Anterior cingulate cortex (tissue), 58 donors: ENCODE measurements at regions not wholly inside any gene's neighbourhood (a gene's known extent, or its start where the extent isn't known, plus 50 kb on each side); places are given as distances from the start of the nearest gene placed in this dataset.
"Not testable (repeated sequence)": the region's sequence is repeated elsewhere in the genome, so short reads cannot be mapped to it uniquely, and the experiment has no call there.

Experiments
- DNase-seq, 58 donors: peaks; one replicate each; lab custom pipeline; 2025; lab: John Stamatoyannopoulos, UW

- no peak for DNase-seq
These were observed 96.2 kb upstream of the KLHL13 start for GRCh38 chrX:118212817-118213183.

- no peak for DNase-seq
These were observed 98.7 kb upstream of the KLHL13 start for GRCh38 chrX:118215346-118215745.

- DNase-seq: no peak
These were observed 99.5 kb upstream of the KLHL13 start for GRCh38 chrX:118216087-118216486.

GRCh38 chrX:118216509-118216908 is 99.9 kb upstream of the KLHL13 start:
- peak in 1 of 58 donors; percentile 0 for DNase-seq

- DNase-seq: no peak
These were observed 101.5 kb upstream of the KLHL13 start for GRCh38 chrX:118218079-118218478.

GRCh38 chrX:118218940-118219339 is 102.3 kb upstream of the KLHL13 start:
- DNase-seq: no peak

GRCh38 chrX:118219866-118220265 is 103.3 kb upstream of the KLHL13 start:
- no peak for DNase-seq

GRCh38 chrX:118220509-118220908 is 103.9 kb upstream of the KLHL13 start:
- no peak for DNase-seq

GRCh38 chrX:118221270-118221669 is 104.7 kb upstream of the KLHL13 start:
- no peak for DNase-seq

- DNase-seq: no peak
These were observed 105.1 kb upstream of the KLHL13 start for GRCh38 chrX:118221733-118222132.

GRCh38 chrX:118222421-118222820 is 105.8 kb upstream of the KLHL13 start:
- no peak for DNase-seq

GRCh38 chrX:118225711-118226428 is 109.3 kb upstream of the KLHL13 start:
- DNase-seq: no peak

GRCh38 chrX:118228041-118228440 is 111.4 kb upstream of the KLHL13 start:
- DNase-seq: no peak

- DNase-seq: no peak
These were observed 111.8 kb upstream of the KLHL13 start for GRCh38 chrX:118228456-118228855.

GRCh38 chrX:118231464-118231863 is 114.4 kb upstream of the WDR44 start:
- DNase-seq: no peak

GRCh38 chrX:118239178-118239870 is 106.6 kb upstream of the WDR44 start:
- DNase-seq: no peak

- no peak for DNase-seq
These were observed 105.8 kb upstream of the WDR44 start for GRCh38 chrX:118239913-118240698.

- not testable (repeated sequence) for DNase-seq
These were observed 98.9 kb upstream of the WDR44 start for GRCh38 chrX:118246961-118247360.

- no peak for DNase-seq
These were observed 96.8 kb upstream of the WDR44 start for GRCh38 chrX:118249146-118249545.

GRCh38 chrX:118250445-118250844 is 95.5 kb upstream of the WDR44 start:
- no peak for DNase-seq

GRCh38 chrX:118251271-118251670 is 94.6 kb upstream of the WDR44 start:
- DNase-seq: no peak
